PC-9 (cell line): ENCODE measurements at regions not wholly inside any gene's neighbourhood (a gene's known extent, or its start where the extent isn't known, plus 50 kb on each side); places are given as distances from the start of the nearest gene placed in this dataset.

Source experiments
- CTCF ChIP-seq: fragments of 200-600 bp; sonication (generic); conservative IDR thresholded peaks from 2 replicates; pipeline ENCODE4 v1.6.1; 2017; ENCODE audit warnings: mixed run types, antibody characterized with exemption, mild to moderate bottlenecking, moderate library complexity
- EZH2 ChIP-seq: fragments of 200-600 bp; sonication (generic); IDR thresholded peaks from 2 replicates; pipeline ENCODE4 v1.8.0; 2017; ENCODE audit warnings: antibody characterized with exemption, low read depth

GRCh38 chr18:56353663-56354260 lies 284.6 kb downstream of the TXNL1 start:
- no peak for TF ChIP-seq CTCF
- no peak for TF ChIP-seq EZH2
